GM23338 (cell line): ENCODE measurements at regions not wholly inside any gene's neighbourhood (a gene's known extent, or its start where the extent isn't known, plus 50 kb on each side); places are given as distances from the start of the nearest gene placed in this dataset.
"Not testable (repeated sequence)": the region's sequence is repeated elsewhere in the genome, so short reads cannot be mapped to it uniquely, and the experiment has no call there.

Experiments
- ATAC-seq: fragments of 200-7000 bp; cut with Tn5 transposase; 3 replicates; pipeline ENCODE4 v1.9.1; 2020
- DNase-seq: peaks from one replicate; pipeline ENCODE4 v3.0.0-alpha.2; 2015; ENCODE audit warnings: low spot score
- H2AFZ ChIP-seq: fragments of 200-600 bp; sonication (generic); 2 replicates; pipeline ENCODE4 v1.8.0; 2016; ENCODE audit warnings: antibody characterized with exemption, mild to moderate bottlenecking, moderate library complexity
- H3F3A ChIP-seq: fragments of 200-600 bp; sonication (generic); replicated peaks from 2 replicates; pipeline ENCODE4 v1.8.0; 2017; ENCODE audit warnings: antibody characterized with exemption, mixed run types, low read depth
- H3K27ac ChIP-seq: fragments of 200-600 bp; sonication (generic); 2 replicates; pipeline ENCODE4 v1.6.1; 2016; ENCODE audit warnings: low read depth
- H3K27me3 ChIP-seq: fragments of 200-600 bp; sonication (generic); 2 replicates; pipeline ENCODE4 v1.8.0; 2016; ENCODE audit warnings: mild to moderate bottlenecking, mixed run types, moderate library complexity; ENCODE audit not compliant: insufficient read depth
- H3K36me3 ChIP-seq: fragments of 200-600 bp; sonication (generic); 2 replicates; pipeline ENCODE4 v1.8.0; 2016; ENCODE audit warnings: mild to moderate bottlenecking; ENCODE audit not compliant: insufficient read depth
- H3K4me1 ChIP-seq: fragments of 200-600 bp; sonication (generic); 2 replicates; pipeline ENCODE4 v1.8.0; 2016; ENCODE audit warnings: mild to moderate bottlenecking, moderate library complexity; ENCODE audit not compliant: insufficient read depth
- H3K4me2 ChIP-seq: fragments of 200-600 bp; sonication (generic); 2 replicates; pipeline ENCODE4 v1.7.1; 2017; ENCODE audit warnings: mixed run types
- H3K4me3 ChIP-seq: fragments of 200-600 bp; sonication (generic); 2 replicates; pipeline ENCODE4 v1.6.1; 2016; ENCODE audit warnings: mixed run types
- H3K79me2 ChIP-seq: fragments of 200-600 bp; sonication (generic); replicated peaks from 2 replicates; pipeline ENCODE4 v1.8.0; 2017; ENCODE audit warnings: mild to moderate bottlenecking; ENCODE audit not compliant: insufficient read depth
- H3K9me2 ChIP-seq: fragments of 200-600 bp; sonication (generic); 2 replicates; pipeline ENCODE4 v1.8.0; 2017; ENCODE audit not compliant: insufficient read depth
- H4K20me1 ChIP-seq: fragments of 200-600 bp; sonication (generic); replicated peaks from 2 replicates; pipeline ENCODE4 v1.8.0; 2017; ENCODE audit warnings: mild to moderate bottlenecking; ENCODE audit not compliant: insufficient read depth
- H3K27ac Mint-ChIP-seq: 2 replicates; pipeline ENCODE4 v1.8.0; 2020; ENCODE audit warnings: inconsistent platforms, mild to moderate bottlenecking, moderate library complexity, mixed read lengths
- H3K27me3 Mint-ChIP-seq: 3 replicates; pipeline ENCODE4 v1.8.0; 2022; ENCODE audit warnings: low read depth, mild to moderate bottlenecking, moderate library complexity, mixed read lengths, inconsistent platforms; ENCODE audit not compliant: insufficient read depth, poor library complexity
- H3K36me3 Mint-ChIP-seq: 3 replicates; pipeline ENCODE4 v1.8.0; 2021; ENCODE audit warnings: low read depth, mild to moderate bottlenecking, inconsistent platforms, moderate library complexity, mixed read lengths
- H3K4me1 Mint-ChIP-seq: 3 replicates; pipeline ENCODE4 v1.8.0; 2020; ENCODE audit warnings: mild to moderate bottlenecking, inconsistent platforms, mixed read lengths
- H3K4me3 Mint-ChIP-seq: 3 replicates; pipeline ENCODE4 v1.8.0; 2021; ENCODE audit warnings: moderate library complexity, mild to moderate bottlenecking, inconsistent platforms, mixed read lengths
- H3K9me3 Mint-ChIP-seq: 3 replicates; pipeline ENCODE4 v1.8.0; 2020; ENCODE audit warnings: moderate library complexity, mild to moderate bottlenecking, inconsistent platforms, mixed read lengths
- CREB1 ChIP-seq: fragments of 250-450 bp; sonication (Bioruptor Pico); IDR thresholded peaks from 2 replicates; pipeline ENCODE4 v1.5.0; 2020; ENCODE audit warnings: low read depth, mild to moderate bottlenecking, moderate library complexity
- CTCF ChIP-seq, 2 experiments: fragments of 200-600 bp in 1 of 2; sonication (generic) in 1 of 2; conservative IDR thresholded peaks; 2 replicates each; pipeline versions ENCODE4 v1.5.1 to v1.6.1; 2016 to 2017; ENCODE audit warnings: antibody characterized with exemption in 2 of 2, low read depth in 2 of 2, mild to moderate bottlenecking in 2 of 2, moderate library complexity in 1 of 2
- EZH2 ChIP-seq: fragments of 200-600 bp; sonication (generic); IDR thresholded peaks from one replicate; pipeline ENCODE4 v1.8.0; 2017; ENCODE audit warnings: antibody characterized with exemption, mild to moderate bottlenecking, low read depth; ENCODE audit not compliant: unreplicated experiment
- EZH2phosphoT487 ChIP-seq: fragments of 200-600 bp; sonication (generic); IDR thresholded peaks from one replicate; pipeline ENCODE4 v1.8.1; 2018; ENCODE audit warnings: antibody characterized with exemption; ENCODE audit not compliant: unreplicated experiment
- JUNB ChIP-seq: IDR thresholded peaks from one replicate; pipeline ENCODE4 v1.6.1; 2016; ENCODE audit warnings: antibody characterized with exemption; ENCODE audit not compliant: unreplicated experiment
- NANOG ChIP-seq: IDR thresholded peaks from 2 replicates; pipeline ENCODE4 v1.6.1; 2016; ENCODE audit warnings: antibody characterized with exemption, borderline replicate concordance
- POLR2AphosphoS5 ChIP-seq: IDR thresholded peaks from 2 replicates; pipeline ENCODE4 v1.6.1; 2016; ENCODE audit warnings: antibody characterized with exemption, low read depth
- STAT1 ChIP-seq: IDR thresholded peaks from one replicate; pipeline ENCODE4 v1.6.1; 2016; ENCODE audit warnings: antibody characterized with exemption; ENCODE audit not compliant: unreplicated experiment
- ZNF114 ChIP-seq: fragments of 250-450 bp; sonication (Bioruptor Pico); IDR thresholded peaks from 2 replicates; pipeline ENCODE4 v1.5.0; 2020; ENCODE audit warnings: mild to moderate bottlenecking, moderate library complexity
- ZNF331 ChIP-seq: fragments of 250-450 bp; sonication (Bioruptor Pico); IDR thresholded peaks from 2 replicates; pipeline ENCODE4 v1.5.0; 2020; ENCODE audit warnings: low read depth, mild to moderate bottlenecking, moderate library complexity
- TF ChIP-seq, protein P1 (sequence below): IDR thresholded peaks from one replicate; pipeline ENCODE4 v1.6.1; 2018; ENCODE audit warnings: antibody characterized with exemption; ENCODE audit not compliant: unreplicated experiment
- TF ChIP-seq, protein P2 (sequence below): IDR thresholded peaks from 2 replicates; pipeline ENCODE4 v1.6.1; 2016; ENCODE audit warnings: antibody characterized with exemption

GRCh38 chr13:73303851-73304250 is 245.0 kb downstream of the KLF5 start (continued):
- TF ChIP-seq, protein P1, sequence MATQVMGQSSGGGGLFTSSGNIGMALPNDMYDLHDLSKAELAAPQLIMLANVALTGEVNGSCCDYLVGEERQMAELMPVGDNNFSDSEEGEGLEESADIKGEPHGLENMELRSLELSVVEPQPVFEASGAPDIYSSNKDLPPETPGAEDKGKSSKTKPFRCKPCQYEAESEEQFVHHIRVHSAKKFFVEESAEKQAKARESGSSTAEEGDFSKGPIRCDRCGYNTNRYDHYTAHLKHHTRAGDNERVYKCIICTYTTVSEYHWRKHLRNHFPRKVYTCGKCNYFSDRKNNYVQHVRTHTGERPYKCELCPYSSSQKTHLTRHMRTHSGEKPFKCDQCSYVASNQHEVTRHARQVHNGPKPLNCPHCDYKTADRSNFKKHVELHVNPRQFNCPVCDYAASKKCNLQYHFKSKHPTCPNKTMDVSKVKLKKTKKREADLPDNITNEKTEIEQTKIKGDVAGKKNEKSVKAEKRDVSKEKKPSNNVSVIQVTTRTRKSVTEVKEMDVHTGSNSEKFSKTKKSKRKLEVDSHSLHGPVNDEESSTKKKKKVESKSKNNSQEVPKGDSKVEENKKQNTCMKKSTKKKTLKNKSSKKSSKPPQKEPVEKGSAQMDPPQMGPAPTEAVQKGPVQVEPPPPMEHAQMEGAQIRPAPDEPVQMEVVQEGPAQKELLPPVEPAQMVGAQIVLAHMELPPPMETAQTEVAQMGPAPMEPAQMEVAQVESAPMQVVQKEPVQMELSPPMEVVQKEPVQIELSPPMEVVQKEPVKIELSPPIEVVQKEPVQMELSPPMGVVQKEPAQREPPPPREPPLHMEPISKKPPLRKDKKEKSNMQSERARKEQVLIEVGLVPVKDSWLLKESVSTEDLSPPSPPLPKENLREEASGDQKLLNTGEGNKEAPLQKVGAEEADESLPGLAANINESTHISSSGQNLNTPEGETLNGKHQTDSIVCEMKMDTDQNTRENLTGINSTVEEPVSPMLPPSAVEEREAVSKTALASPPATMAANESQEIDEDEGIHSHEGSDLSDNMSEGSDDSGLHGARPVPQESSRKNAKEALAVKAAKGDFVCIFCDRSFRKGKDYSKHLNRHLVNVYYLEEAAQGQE = no peak

GRCh38 chr13:73301622-73302021 is 242.8 kb downstream of the KLF5 start:
- not testable (repeated sequence) for H3F3A ChIP-seq, H3K4me2 ChIP-seq, H3K4me1 Mint-ChIP-seq, H2AFZ ChIP-seq, H3K4me3 Mint-ChIP-seq, H3K4me3 ChIP-seq, H3K27me3 ChIP-seq, H3K36me3 ChIP-seq, H3K9me2 ChIP-seq, ATAC-seq, H3K27ac Mint-ChIP-seq, H4K20me1 ChIP-seq, H3K27ac ChIP-seq, H3K79me2 ChIP-seq, H3K36me3 Mint-ChIP-seq, DNase-seq, H3K9me3 Mint-ChIP-seq, H3K4me1 ChIP-seq, H3K27me3 Mint-ChIP-seq

DNA sequence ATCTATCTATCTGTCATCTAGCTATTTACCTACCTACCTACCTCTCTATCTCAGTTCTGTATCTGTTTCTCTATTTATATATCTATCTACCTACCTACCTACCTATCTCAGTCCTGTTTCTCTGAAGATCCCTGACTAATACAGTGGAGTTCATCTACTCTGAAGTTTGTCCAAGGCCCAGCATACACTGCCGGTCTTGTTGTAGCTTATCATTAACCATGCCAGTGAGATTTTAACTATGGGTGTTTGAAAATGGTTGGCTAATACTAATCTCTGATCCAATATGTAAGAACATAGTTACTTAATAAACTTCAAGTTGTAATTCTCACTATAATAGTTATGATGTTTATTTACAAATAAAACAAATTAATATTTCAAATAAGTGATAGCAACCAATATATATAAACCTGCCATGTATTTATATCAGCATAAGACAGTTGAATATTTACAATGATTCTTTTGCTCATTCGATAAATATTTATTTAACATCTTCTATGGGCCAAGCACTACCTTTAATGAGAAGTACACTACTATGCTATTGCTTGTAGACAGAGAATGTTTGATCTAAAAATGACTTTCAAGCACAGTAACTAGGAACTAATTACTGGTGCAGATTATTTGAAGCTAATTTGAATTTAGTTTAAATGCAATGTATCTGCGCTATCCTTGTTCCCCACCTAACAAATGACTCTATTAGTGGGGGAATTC is 242.1 kb downstream of the KLF5 start:
- Histone ChIP-seq H3K27me3 (no peaks in the 10 kb centered on the region), H3K4me1 (peaks cover 8% of the 10 kb centered on the region; the same call in 1 of the 2 replicates), H3K79me2 (no peaks in the 10 kb centered on the region), H3K4me3 (no peak overlapping the region), H3F3A (no peaks in the 10 kb centered on the region), H4K20me1 (no peaks in the 10 kb centered on the region), H3K36me3 (no peaks in the 10 kb centered on the region), H3K27ac (no peak overlapping the region), H2AFZ (no peak overlapping the region), H3K9me2 (no peaks in the 10 kb centered on the region), H3K4me2 (no peak overlapping the region)
- Mint-ChIP-seq H3K36me3 (no peaks in the 10 kb centered on the region), H3K4me1 (peaks cover 7% of the 10 kb centered on the region), H3K27me3 (no peaks in the 10 kb centered on the region), H3K4me3 (no peak overlapping the region), H3K27ac (no peak overlapping the region), H3K9me3 (no peaks in the 10 kb centered on the region)
- DNase-seq (no peak), ATAC-seq (no peak)
- no peak for TF ChIP-seq CREB1 (CRISPR knock-in tag)
- TF ChIP-seq JUNB = no peak
- TF ChIP-seq CTCF (conservative IDR thresholded peaks at IDR 0.05; ENCODE audit: low read depth in 2 of 2) = no peak
- no peak for TF ChIP-seq ZNF331 (CRISPR knock-in tag)
- no peak for TF ChIP-seq EZH2phosphoT487
- no peak for TF ChIP-seq POLR2AphosphoS5
- TF ChIP-seq EZH2 = no peak
- TF ChIP-seq ZNF114 = no peak
- TF ChIP-seq NANOG = no peak
- TF ChIP-seq, protein P2, sequence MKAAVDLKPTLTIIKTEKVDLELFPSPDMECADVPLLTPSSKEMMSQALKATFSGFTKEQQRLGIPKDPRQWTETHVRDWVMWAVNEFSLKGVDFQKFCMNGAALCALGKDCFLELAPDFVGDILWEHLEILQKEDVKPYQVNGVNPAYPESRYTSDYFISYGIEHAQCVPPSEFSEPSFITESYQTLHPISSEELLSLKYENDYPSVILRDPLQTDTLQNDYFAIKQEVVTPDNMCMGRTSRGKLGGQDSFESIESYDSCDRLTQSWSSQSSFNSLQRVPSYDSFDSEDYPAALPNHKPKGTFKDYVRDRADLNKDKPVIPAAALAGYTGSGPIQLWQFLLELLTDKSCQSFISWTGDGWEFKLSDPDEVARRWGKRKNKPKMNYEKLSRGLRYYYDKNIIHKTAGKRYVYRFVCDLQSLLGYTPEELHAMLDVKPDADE = no peak
- TF ChIP-seq, protein P1 = no peak
- no peak for TF ChIP-seq STAT1
